Ureter (tissue), 1 donor: ENCODE measurements at regions not wholly inside any gene's neighbourhood (a gene's known extent, or its start where the extent isn't known, plus 50 kb on each side); places are given as distances from the start of the nearest gene placed in this dataset.
"Not testable (repeated sequence)": the region's sequence is repeated elsewhere in the genome, so short reads cannot be mapped to it uniquely, and the experiment has no call there.

ENCODE experiments used
- DNase-seq: peaks from one replicate; pipeline ENCODE4 v3.0.0-alpha.2; 2020; ENCODE audit warnings: low spot score
- donor health status: DM: yes; HTN: yes; CAD: no.

- DNase-seq = no peak
Measured at GRCh38 chr22:48300877-48301276, 1526.8 kb downstream of the BRD1 start.

- no peak for DNase-seq
Measured at GRCh38 chr22:48299801-48300200, 1527.9 kb downstream of the BRD1 start.

DNA sequence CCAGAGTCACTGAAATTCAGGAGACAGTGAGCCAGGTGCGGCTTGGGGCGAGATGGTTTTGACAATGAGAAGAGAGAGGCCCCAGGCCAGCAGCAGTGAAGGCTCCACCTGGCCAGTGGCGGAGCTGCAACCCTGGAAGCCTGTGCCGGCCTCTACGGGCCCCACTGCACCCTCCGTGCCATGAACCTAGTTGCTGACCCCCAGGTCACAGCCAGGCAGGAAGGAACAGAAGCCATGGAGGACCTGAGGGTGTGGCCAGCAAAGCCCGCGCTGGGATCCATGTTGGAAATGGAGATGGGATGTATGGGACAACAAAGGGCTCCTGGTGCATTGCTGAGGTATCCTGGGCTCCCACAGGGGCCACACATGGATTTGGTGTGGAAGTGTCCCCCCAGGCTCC, 1528.5 kb downstream of the BRD1 start:
- no peak for DNase-seq

DNA sequence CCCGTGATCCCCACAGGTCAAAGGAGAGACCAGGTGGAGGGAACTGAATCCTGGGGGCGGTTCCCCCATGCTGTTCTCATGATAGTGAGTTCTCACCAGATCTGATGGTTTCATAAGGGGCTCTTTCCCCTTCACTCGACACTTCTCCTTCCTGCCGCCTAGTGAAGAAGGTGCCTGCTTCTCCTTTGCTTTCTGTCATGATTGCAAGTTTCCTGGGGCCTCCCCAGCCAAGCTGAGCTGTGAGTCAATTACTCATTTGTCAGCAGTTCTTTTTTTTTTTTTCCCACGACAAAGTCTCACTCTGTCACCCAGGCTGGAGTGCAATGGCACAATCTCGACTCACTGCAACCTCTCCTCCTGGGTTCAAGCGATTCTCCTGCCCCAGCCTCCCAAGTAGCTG, 1530.4 kb downstream of the BRD1 start:
- no peak for DNase-seq

DNA sequence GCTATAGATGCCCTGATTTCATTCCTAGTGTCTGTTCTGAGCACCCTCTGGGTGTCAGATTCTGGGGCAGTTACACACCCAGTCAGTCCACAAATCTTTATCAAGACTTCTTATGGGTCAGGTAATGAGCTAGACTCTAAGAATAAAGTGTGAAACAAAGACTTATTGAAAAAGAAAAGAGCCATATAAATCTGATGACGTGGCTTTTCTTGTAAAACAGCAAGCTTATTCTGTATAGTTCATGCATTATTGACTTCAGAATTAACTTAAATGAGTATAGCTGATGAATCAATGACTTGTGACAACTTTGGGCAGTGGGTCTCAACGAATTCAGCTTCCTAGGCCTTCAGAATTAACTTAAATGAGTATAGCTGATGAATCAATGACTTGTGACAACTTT, 1527.5 kb downstream of the TBC1D22A start:
- DNase-seq = not testable (repeated sequence)

DNA sequence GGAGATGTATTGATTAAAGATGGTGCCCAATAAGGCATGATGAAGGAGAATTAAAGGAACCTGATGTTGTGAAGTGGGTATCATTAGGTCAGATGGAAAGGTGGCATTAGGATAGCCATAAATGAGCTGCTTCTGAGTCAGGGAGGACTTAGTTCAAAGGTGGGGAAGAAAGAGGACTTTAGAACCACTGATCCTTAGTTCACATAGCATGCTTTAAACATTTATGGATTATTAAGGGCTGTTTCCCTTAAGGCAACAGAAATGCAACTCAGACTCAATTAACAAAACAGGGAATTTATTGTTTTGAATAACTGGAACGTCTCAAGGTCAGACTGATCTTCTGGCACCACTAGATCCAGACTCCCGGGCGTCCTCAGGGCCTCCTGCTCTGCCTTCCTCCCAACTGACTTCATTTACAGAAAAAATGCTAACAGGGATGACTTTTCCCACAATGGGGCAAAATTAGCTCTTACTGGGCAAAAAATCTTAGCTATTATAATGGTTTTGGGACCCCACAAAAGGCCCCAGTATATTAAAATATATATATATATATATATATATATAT, 1526.0 kb downstream of the TBC1D22A start:
- DNase-seq = no peak

- DNase-seq = no peak
Measured at GRCh38 chr22:48287031-48287430, 1524.6 kb downstream of the TBC1D22A start.

DNA sequence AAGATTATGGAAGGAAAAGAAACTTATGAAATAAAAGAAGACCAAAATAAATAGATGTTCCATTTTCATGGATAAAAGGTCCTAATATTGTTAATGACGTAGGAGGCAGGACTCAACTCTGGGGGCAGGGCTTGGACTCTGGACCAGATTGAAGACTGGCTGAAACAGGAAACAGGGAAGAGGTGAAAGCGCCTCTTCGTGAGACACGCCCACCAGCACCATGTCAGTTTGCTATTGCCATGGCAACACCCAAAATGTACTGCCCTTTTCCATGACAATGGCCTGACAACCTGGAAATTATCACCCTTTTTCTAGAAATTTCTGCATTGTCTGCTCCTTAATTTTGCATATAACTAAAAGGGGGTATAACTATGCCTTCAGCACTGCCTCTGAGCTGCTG, 1522.2 kb downstream of the TBC1D22A start:
- no peak for DNase-seq

GRCh38 chr22:48282804-48283203, 1520.4 kb downstream of the TBC1D22A start:
- DNase-seq = no peak

GRCh38 chr22:48279461-48279756, 1517.0 kb downstream of the TBC1D22A start:
- DNase-seq = no peak

DNA sequence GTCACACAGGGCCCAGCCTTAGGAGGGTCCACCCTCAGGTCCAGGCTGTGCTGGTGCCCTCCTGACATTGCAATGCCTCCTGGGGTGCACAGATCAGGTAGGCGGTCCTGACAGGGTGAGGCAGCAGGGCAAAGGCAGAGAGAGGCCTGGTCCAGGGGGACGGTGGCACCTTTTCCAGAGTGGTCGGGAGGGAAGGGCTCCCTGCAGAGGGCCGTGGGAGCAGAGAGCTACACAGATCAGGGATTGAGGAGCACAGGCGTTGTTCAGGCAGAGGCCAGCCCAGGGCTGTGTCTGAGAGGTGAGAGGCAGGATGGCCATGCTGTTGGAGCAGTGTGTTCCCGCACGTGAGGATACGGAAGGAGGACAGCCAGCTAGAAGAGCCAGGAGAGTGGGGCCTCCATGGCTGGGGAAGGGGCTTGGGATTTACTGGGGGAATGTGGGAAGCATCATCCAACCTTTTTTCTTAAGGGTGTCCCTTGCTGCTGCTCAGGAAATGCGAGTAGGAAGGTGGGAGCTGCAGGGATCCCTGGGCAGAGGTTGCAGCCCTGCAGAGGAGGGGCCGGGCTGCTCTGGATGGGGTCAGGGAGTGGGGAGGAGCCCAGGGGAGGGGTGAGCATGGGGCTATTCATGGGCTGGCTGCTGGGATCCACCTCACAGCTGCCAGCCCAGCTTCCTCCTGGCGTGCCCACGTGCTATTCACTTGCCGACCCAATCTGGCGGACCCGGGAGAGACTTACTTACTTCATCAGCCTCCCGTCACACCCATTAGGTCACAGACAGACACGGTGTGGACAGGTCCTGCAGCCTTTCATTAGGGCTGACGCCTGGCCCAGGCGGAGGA, 1516.4 kb downstream of the TBC1D22A start:
- no peak for DNase-seq

DNA sequence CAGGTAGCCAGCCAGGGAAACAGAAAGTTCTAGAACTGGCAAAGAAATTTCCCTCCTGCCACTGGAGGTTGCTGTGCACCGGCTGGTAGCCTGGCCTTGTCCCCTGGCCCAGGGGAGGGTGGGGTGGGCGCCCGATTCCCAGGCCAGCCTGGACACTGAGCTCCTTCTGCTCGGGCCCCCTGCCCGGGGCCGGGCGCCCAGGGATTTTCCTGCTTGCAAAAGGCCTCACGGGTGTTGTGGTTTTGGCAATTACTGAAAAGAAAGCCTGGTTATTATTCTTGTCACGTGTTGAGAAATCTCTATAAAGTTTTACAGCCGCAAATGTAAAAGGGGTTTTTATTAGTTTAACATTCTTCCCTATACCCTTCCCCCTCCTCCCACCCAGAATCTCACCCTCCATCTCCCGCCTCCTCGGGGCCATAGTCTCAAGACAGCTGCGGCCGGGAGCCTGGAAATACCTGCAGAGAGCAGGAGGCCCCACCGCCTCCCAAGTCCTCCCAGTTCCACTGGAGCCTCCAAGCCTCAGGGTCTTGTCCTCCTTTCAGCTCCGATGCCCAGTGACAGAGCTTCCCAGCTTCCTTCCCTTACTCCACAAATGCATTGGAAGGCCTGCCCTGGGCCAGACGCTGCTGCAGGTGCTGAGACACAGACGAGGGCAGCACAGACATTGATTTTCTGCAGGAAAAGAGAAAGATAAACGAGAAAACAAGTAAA, 1515.6 kb downstream of the TBC1D22A start:
- no peak for DNase-seq

DNA sequence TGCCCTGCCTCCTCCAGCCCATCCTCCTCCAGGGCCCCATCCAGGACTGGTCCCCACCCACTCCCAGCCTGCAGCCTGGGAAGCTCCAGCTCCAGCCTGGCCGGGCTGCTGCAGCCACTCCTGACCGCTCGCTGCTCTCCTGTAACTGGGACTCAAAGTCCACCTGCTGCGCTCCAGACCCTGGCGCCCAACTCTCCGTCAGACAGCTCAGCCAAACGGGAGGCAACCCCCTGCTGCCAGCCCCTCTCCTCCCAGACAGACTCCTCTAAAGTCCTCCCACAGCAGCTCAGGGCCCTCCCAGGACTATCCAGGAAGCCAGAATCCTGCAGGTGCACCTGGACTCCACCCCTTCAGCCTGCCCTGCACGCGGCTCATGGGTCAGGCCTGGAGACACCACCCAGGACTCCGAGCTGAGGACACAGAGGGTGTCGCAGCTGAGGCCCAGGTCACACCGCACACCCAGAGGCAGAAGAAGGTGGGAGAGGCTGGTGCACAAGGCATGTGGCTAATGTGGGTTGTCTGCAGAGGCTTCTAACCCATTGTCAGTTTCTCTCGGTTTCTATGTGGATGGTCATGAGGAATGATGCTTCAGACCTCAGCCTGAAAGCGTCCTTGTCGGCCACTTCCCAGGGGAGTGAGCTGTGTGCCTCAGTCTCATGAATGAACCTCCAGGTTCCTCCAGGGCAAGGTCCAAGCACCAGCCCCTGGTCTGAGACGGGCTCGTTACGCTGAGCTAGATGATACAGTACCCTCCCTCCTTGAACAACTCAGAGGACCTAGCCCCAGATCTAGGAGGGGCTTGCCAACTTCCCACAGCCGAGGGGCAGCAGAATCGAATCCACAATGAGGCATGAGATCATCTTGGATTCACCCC, 1514.8 kb downstream of the TBC1D22A start:
- no peak for DNase-seq

DNA sequence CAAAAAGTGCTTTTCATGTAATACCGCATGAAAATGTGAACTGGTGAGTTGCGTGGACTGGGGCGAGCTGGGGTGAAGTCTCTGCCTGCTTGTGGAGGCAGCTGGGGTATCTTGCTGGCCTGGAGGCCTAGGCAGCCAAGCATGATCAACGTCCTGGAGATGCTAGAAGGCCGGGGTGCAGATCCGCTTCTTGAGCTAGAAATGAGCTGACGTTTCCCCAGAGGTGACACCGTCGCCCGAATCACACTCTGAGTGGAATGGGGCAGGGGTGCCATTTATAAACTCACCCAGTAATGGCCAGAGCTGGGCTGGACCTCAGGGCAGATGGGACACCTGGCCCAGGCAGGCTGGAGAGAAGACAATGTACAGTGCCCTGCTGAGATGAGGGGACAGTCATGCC, 1513.0 kb downstream of the TBC1D22A start:
- no peak for DNase-seq

DNA sequence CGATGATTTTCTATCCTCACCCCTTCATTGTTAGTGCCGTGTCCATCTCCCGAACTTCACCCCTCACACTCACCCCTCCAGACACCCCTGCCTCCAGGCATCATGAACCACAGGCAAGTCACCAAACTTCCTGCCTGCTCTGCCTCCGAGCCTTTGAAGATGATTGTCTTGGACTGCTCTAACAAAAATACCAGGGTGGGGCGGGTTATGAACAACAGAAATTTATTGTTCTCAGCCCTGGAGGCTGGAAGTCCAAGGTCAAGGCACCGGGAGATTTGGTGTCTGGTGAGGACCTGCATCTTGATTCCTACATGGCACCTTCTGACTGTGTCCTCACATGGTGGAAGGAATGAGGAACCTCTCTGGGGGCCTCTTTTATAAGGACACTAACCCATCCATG, 1508.3 kb downstream of the TBC1D22A start:
- no peak for DNase-seq

DNA sequence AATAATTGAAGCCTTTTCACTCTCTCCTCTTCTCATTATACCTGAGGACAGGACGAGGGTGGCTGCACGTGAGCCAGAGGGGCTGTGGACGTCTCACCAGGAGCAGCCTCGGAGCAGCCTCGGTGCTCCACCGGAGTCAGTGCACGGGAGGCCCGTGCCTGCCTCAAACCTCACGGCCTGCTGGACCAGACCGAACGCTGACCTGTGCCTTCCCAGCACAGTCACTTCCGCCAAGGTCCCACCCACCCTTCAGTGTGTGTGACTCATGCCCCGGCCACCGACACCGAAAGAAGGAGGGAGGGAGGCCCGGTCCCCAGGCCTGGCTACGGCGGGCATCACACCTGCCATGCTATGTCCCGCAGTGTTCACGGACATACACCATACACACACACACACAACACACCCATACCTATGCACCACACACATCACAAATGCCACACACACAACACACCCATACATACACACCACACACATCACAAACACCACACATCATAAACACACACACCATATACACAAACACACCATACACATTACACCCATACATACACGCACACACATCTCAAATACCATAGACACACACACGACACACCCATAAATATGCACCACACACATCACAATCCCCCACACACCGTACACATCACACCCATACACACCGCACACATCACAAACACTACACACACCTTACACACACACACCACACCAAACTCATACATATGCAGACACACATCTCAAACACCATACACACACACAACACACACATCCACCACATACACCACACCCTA, 1506.5 kb downstream of the TBC1D22A start:
- no peak for DNase-seq

DNA sequence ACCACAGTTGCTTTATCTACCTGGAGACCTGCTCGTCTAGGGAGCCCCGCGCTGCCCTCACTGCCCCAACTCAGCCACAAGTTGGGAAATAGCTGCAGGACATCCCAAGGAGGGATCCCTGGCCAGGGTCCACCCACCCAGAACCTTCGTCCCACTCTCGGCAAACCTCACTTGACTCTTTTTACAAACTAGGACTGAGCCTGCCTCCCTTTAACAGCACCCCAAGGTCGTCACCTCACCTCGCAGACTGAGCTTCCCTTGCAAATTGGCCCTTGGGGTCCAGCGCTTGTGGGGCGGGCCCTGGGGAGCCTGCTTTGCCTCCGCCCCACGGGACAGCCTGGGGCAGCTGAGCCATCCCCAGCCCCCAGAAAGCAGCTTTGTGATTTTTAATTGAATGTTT, 1505.8 kb downstream of the TBC1D22A start:
- no peak for DNase-seq

DNA sequence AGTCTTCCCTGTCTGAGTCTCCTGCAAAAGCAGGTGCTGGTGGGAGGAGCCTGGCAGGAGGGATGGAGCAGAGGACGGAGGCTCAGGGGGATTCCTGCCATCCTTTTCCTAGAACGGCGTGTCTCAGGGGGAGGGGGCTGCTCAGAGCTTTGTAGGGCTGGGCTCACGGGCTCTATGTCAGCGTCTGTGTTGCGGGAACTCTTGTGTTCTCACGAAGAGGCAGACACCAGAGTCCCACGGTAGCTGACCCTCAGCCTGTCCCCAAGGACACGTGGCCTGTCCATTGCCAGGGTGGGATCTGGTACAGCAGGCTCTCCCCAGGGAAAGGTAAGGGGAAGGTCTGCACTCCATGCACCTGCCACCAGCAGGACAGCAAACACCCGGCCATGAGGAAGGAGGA, 1505.2 kb downstream of the TBC1D22A start:
- no peak for DNase-seq

GRCh38 chr22:48265000-48265625, 1502.7 kb downstream of the TBC1D22A start:
- no peak for DNase-seq

- no peak for DNase-seq
Measured at GRCh38 chr22:48264586-48264985, 1502.1 kb downstream of the TBC1D22A start.

- no peak for DNase-seq
Measured at GRCh38 chr22:48263791-48264351, 1501.4 kb downstream of the TBC1D22A start.
